NB4 (cell line): ENCODE measurements at regions not wholly inside any gene's neighbourhood (a gene's known extent, or its start where the extent isn't known, plus 50 kb on each side); places are given as distances from the start of the nearest gene placed in this dataset.

Experiments
- DNase-seq: peaks from one replicate; pipeline ENCODE4 v3.0.0; 2010; ENCODE audit warnings: low read depth
- H3K4me3 ChIP-seq: one replicate; pipeline ENCODE4 v1.5.1; 2011; ENCODE audit warnings: mild to moderate bottlenecking, low read depth, low read length, moderate library complexity
- MYC ChIP-seq: IDR thresholded peaks from 2 replicates; pipeline ENCODE4 v1.6.1; 2011; ENCODE audit warnings: low read depth, low read length
- POLR2A ChIP-seq: IDR thresholded peaks from 2 replicates; pipeline ENCODE4 v1.6.1; 2011; ENCODE audit warnings: mild to moderate bottlenecking; ENCODE audit not compliant: insufficient read length; ENCODE audit errors: extremely low read depth
- TF ChIP-seq, protein P1 (sequence below): IDR thresholded peaks from 2 replicates; pipeline ENCODE4 v1.6.1; 2011; ENCODE audit warnings: low read depth, low read length
- TF ChIP-seq, protein P2 (sequence below): IDR thresholded peaks from one replicate; pipeline ENCODE4 v1.5.1; 2012; ENCODE audit warnings: low read depth, low read length

DNA sequence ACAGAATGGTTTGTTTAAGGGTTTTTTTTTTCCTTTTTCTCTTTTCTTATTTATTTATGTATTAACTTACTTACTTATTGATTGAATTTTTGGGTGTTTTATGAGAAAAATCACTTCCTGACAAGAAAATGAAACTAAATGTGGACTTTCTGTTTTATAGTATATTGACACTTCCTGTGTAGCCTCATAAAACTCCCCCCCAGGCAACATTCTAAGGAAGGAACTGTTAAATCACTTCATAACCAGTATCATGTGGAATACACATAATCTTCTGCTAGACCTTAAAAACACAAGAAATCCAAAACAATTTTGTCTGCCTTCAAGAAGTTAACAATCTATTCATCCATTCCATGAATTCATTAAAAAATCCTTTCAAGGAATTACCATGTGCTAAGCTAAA lies 164.1 kb upstream of the TOM1L1 start:
- no peak overlapping the region for H3K4me3 ChIP-seq
- DNase-seq: no peak
- TF ChIP-seq, protein P1, sequence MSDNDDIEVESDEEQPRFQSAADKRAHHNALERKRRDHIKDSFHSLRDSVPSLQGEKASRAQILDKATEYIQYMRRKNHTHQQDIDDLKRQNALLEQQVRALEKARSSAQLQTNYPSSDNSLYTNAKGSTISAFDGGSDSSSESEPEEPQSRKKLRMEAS: no peak
- TF ChIP-seq MYC (no peak), POLR2A (no peak)
- TF ChIP-seq, protein P2, sequence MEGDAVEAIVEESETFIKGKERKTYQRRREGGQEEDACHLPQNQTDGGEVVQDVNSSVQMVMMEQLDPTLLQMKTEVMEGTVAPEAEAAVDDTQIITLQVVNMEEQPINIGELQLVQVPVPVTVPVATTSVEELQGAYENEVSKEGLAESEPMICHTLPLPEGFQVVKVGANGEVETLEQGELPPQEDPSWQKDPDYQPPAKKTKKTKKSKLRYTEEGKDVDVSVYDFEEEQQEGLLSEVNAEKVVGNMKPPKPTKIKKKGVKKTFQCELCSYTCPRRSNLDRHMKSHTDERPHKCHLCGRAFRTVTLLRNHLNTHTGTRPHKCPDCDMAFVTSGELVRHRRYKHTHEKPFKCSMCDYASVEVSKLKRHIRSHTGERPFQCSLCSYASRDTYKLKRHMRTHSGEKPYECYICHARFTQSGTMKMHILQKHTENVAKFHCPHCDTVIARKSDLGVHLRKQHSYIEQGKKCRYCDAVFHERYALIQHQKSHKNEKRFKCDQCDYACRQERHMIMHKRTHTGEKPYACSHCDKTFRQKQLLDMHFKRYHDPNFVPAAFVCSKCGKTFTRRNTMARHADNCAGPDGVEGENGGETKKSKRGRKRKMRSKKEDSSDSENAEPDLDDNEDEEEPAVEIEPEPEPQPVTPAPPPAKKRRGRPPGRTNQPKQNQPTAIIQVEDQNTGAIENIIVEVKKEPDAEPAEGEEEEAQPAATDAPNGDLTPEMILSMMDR: no peak

DNA sequence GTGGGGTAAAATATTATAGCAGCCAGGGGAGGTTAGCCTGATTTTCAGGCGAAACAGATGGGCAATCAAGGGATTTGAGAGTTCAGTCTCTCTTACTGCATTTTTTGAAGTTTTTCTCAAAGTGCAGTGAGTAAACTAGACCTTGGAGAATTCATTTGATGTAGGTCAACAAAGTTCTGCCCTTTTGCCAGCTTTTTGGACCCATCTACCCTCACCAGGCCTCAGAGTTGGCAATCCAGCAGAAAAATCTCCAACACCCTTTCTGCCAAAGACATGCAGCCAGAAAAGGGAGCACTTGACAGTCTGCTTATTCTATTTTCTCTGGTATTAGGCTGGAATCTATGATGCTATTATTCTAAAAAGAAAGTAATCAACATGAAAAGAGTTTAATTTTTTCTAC lies 162.2 kb upstream of the TOM1L1 start:
- no peak overlapping the region for H3K4me3 ChIP-seq
- DNase-seq: no peak
- TF ChIP-seq POLR2A (no peak), MYC (no peak)
- TF ChIP-seq, protein P1: no peak
- TF ChIP-seq, protein P2: no peak

DNA sequence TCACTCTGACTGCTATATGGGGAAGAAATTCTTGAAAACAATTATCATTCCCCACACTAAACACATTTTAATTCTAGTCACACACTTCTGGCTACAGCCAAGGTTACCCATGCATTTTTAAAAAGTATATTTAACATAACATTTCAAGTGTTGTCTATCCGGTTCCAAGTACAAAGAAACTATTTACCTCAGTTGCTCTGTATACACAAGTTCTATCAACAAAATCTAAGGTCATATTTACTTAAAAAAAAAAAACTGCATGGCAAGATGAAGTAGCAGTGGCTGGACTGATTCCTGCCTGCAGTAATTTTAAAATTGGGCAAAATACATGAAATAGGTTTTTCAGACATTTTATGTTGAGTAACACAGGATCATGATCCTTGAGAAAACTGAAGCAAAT lies 155.9 kb upstream of the TOM1L1 start:
- no peak for DNase-seq
- TF ChIP-seq, protein P2: no peak
- TF ChIP-seq MYC (no peak), POLR2A (no peak)
- TF ChIP-seq, protein P1: no peak
- no peak overlapping the region for H3K4me3 ChIP-seq

DNA sequence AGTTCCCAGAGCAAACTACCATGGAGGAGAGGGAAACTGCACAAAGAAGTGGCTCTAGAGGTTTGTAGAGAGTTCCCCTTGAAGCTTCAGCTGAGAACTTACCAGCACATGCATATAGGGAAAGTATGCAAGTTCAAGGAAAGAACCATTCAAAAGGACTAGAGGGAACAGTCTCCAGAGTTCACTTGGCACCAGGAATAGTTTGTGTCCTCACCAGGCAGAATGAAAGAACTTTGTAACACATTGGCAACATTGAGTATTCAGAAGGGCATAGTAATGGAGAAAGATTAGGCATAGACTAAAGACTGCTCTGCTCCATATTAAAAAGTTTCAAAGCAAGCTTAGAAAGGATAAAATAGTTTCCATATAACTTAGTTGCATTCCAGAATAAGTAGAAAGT lies 155.4 kb upstream of the TOM1L1 start:
- DNase-seq: no peak
- H3K4me3 ChIP-seq: no peak overlapping the region
- no peak for TF ChIP-seq MYC
- TF ChIP-seq POLR2A: no peak
- TF ChIP-seq, protein P2: no peak
- TF ChIP-seq, protein P1: no peak

DNA sequence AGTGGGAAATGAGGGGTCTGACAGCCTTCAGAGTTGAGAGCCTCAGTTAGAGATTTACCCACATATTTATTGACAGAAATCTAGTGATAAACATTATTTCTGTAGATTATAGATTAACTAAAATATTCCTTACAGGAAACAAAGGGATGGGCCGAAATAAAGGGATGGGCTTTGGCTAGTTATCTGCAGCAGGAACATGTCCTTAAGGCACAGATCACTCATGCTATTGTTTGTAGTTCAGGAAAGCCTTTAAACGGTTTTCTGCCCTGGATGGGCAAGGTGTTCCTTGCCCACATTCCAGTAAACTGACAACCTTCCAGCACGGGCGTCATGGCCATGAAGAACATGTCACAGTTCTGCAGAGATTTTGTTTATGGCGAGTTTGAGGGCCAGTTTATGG lies 154.8 kb upstream of the TOM1L1 start:
- H3K4me3 ChIP-seq: no peak overlapping the region
- TF ChIP-seq POLR2A (no peak), MYC (no peak)
- no peak for DNase-seq

DNA sequence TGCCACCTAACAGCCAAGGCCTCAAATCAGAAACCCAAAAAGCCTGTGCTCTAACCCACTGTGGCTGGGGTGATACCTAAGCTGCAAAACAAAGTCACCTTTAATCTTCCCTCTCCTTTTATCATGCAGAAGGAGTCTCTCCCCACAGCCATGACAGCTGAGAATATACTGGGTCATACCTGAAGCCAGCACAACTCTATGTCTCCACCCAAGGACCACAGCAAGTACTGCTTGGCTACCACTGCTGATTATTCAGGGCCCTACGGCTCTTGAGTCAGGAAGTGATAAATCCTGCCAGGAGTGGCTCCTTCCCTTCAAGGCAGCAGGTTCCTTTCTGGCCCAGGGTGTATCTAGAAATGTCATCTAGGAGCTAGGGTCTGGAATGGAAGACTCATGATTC lies 151.5 kb upstream of the TOM1L1 start:
- peak; percentile 11 for DNase-seq
- TF ChIP-seq MYC (no peak), POLR2A (no peak)
- TF ChIP-seq, protein P2: no peak
- TF ChIP-seq, protein P1: no peak
- H3K4me3 ChIP-seq: no peak overlapping the region
